ACC112 (cell line): ENCODE measurements at regions not wholly inside any gene's neighbourhood (a gene's known extent, or its start where the extent isn't known, plus 50 kb on each side); places are given as distances from the start of the nearest gene placed in this dataset.

Source experiments
- H2AFZ ChIP-seq: fragments of 200-600 bp; sonication (generic); one replicate; pipeline ENCODE4 v1.6.0; 2017; ENCODE audit warnings: antibody characterized with exemption, low read length; ENCODE audit not compliant: unreplicated experiment
- H3K27ac ChIP-seq: fragments of 200-600 bp; sonication (generic); 2 replicates; pipeline ENCODE4 v1.5.1; 2014; ENCODE audit warnings: low read depth, mild to moderate bottlenecking, antibody characterized with exemption, low read length, moderate library complexity
- H3K27me3 ChIP-seq: fragments of 200-600 bp; sonication (generic); 2 replicates; pipeline ENCODE4 v1.6.1; 2014; ENCODE audit warnings: mild to moderate bottlenecking, antibody characterized with exemption, low read length, moderate library complexity, mixed read lengths; ENCODE audit not compliant: insufficient read depth
- H3K36me3 ChIP-seq: fragments of 200-600 bp; sonication (generic); 2 replicates; pipeline ENCODE4 v1.6.1; 2016; ENCODE audit warnings: mild to moderate bottlenecking, antibody characterized with exemption, low read length, moderate library complexity, mixed read lengths; ENCODE audit not compliant: insufficient read depth
- H3K4me1 ChIP-seq: fragments of 200-600 bp; sonication (generic); one replicate; pipeline ENCODE4 v1.6.1; 2016; ENCODE audit warnings: low read length, mixed read lengths; ENCODE audit not compliant: insufficient read depth, unreplicated experiment, control insufficient read depth
- H3K4me3 ChIP-seq: fragments of 200-600 bp; sonication (generic); 2 replicates; pipeline ENCODE4 v1.5.1; 2014; ENCODE audit warnings: mild to moderate bottlenecking, low read depth, low read length
- H3K79me2 ChIP-seq: fragments of 200-600 bp; sonication (generic); one replicate; pipeline ENCODE4 v1.6.0; 2016; ENCODE audit warnings: low read length; ENCODE audit not compliant: control insufficient read depth, unreplicated experiment, insufficient read depth

GRCh38 chr2:88815697-88816096 is 124.2 kb downstream of the RPIA start:
- Histone ChIP-seq H2AFZ (no peak overlapping the region), H3K36me3 (no peaks in the 10 kb centered on the region), H3K4me3 (no peak overlapping the region), H3K27me3 (peaks cover 19% of the 10 kb centered on the region; the same call in 1 of the 2 replicates), H3K4me1 (peaks cover 4% of the 10 kb centered on the region), H3K27ac (no peak overlapping the region), H3K79me2 (no peaks in the 10 kb centered on the region)

DNA sequence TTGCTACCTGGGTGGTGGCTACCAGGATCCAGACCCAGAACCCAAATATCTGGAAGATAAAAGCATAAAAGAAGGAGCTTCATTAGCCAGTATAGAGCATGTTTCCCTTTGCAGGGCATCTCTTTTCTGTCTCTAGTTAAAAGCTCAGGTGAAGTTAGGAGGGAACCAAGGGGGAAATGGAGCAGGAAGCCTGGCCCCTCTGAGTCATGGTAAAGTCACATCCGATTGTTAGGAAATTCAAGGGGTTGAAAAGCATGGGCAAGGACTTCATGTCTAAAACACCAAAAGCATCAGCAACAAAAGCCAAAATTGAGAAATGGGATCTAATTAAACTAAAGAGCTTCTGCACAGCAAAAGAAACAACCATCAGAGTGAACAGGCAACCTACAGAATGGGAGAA is 126.9 kb downstream of the RPIA start:
- Histone ChIP-seq H3K36me3 (no peaks in the 10 kb centered on the region), H2AFZ (no peak overlapping the region), H3K27me3 (peaks cover 14% of the 10 kb centered on the region), H3K4me3 (no peak overlapping the region), H3K27ac (no peak overlapping the region), H3K79me2 (no peaks in the 10 kb centered on the region), H3K4me1 (peaks cover 4% of the 10 kb centered on the region)

- Histone ChIP-seq H3K36me3 (no peaks in the 10 kb centered on the region), H3K79me2 (no peaks in the 10 kb centered on the region), H3K27me3 (peaks cover 35% of the 10 kb centered on the region), H3K4me1 (peaks cover 3% of the 10 kb centered on the region), H2AFZ (no peak overlapping the region), H3K4me3 (no peak overlapping the region), H3K27ac (no peak overlapping the region)
Observed at GRCh38 chr2:88824951-88825350, 133.5 kb downstream of the RPIA start.

DNA sequence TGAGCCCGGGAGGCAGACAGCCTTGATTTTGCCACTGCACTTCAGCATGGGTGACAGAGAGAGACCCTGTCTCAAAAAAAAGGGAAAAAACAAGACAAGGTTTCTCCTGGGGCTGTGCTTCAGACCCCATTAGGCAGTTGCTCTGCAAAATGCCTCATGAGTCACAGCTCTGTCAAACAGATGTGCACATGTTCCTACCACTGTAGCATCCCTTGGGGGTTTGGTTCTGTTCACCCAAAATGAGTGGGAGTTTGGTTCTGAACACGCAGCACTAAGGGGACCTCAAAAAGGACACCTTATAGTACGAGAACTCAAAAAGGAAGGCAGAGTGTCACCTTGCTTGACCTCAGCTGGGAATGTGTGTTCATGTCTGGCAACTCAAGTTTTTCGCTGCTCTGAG is 134.9 kb downstream of the RPIA start:
- Histone ChIP-seq H3K27ac (no peak overlapping the region), H3K79me2 (no peaks in the 10 kb centered on the region), H3K36me3 (no peaks in the 10 kb centered on the region), H3K27me3 (peaks cover 35% of the 10 kb centered on the region), H3K4me3 (no peak overlapping the region), H2AFZ (no peak overlapping the region), H3K4me1 (peaks cover 3% of the 10 kb centered on the region)

DNA sequence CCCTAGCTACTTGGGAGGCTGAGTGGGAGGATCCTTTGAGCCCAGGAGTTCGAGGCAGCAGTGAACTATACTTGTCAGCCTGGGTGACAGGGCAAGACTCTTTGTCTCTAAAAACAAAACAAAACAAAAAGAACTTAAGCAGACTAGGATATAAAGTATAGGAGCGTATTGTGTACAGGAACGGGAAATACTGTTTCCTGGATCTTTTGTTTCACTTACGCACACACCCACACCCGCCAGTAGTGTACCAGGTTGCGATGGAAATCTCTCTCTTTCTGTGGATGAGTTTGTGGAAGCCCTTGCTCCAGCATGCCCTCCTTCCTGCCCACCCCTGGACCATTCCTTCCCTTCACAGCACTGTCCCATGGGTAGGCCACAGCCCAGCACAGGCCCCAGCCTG is 136.3 kb downstream of the RPIA start:
- Histone ChIP-seq H2AFZ (no peak overlapping the region), H3K27ac (no peak overlapping the region), H3K27me3 (peaks cover 30% of the 10 kb centered on the region), H3K79me2 (no peaks in the 10 kb centered on the region), H3K4me3 (no peak overlapping the region), H3K36me3 (no peaks in the 10 kb centered on the region), H3K4me1 (peaks cover 3% of the 10 kb centered on the region)

GRCh38 chr2:88828397-88829137 is 137.1 kb downstream of the RPIA start:
- Histone ChIP-seq H3K27me3 (peaks cover 23% of the 10 kb centered on the region), H3K79me2 (no peaks in the 10 kb centered on the region), H3K4me3 (no peak overlapping the region), H3K4me1 (peaks cover 3% of the 10 kb centered on the region), H3K36me3 (no peaks in the 10 kb centered on the region), H2AFZ (no peak overlapping the region), H3K27ac (no peak overlapping the region)

DNA sequence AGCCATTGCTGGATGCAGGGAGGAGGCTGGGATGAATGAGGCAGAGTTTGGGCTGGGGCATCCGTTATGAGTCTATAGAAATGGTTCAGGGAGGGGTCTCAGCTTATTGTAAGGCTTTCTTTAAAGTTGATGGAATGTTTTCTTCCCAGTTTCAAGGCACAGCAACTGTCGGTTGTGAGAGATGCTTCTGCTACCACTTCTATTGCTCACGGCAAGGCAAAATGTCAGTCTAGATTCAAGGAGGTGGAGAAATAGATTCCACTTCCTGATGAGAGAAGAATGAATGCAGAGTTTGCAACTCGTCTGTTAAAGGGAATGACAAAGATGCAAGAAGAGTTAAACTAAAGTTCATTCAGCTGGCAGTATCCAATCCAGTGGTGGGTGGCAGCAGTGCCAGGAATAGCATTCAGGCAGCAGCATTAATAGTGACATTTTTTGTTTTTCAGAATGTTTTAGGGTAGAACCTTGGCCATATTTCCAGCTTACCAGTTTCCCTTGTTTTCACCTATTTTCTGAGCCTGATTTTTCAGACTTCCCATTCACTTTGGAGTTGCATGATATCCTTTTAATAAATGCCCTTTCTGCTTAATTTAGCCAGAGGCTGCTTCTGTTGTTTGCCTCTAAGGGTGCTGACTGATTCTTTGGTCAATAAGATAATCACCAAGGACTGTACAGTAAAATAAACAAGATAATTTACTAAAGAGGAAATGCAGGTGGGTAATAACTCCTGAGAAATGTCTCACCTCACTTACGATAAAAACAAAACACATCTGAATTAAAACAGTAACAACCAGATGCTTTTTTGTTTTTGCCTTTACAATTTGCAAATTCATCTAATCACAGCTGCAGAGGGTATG is 138.4 kb downstream of the RPIA start:
- H3K27me3 ChIP-seq = peaks cover 19% of the 10 kb centered on the region
- H3K79me2 ChIP-seq = no peaks in the 10 kb centered on the region
- H3K4me3 ChIP-seq = no peak overlapping the region
- peaks cover 3% of the 10 kb centered on the region for H3K4me1 ChIP-seq
- no peak overlapping the region for H2AFZ ChIP-seq
- no peak overlapping the region for H3K27ac ChIP-seq
- no peaks in the 10 kb centered on the region for H3K36me3 ChIP-seq

DNA sequence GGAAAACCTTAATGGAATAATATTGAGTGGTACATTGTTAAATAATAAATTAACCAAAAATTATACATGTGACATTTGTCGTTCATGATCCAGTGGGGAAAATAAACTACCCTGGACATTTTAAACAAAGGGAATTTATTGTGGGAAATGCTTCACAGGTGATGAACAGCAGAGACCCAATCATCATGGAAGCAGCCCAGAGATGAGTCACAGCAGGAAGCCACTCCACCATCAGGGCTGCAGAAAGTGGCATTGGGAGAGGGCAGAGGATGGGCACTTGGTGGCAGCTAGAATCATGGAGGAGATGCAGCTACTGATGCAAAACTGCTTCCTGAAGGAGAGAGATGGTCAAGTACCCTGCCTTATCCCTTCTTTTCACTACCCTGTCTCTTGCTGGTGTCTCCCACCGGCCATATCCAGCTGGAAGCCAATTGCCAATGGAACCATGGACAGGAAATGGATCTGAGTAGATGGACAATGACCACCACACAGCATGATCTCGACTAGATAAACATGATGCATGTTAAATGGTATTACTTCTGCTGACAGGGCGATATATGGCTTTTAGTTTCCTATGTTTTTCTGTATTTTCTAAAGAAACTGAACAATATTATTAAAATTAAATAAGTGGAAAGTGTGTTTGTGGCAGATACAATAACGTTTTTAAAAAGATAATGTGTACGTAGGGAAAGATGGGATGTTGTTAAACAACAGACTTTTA is 139.8 kb downstream of the RPIA start:
- H2AFZ ChIP-seq = no peak overlapping the region
- H3K4me3 ChIP-seq = no peak overlapping the region
- peaks cover 7% of the 10 kb centered on the region for H3K27me3 ChIP-seq
- no peaks in the 10 kb centered on the region for H3K79me2 ChIP-seq
- no peak overlapping the region for H3K27ac ChIP-seq
- no peaks in the 10 kb centered on the region for H3K36me3 ChIP-seq
- H3K4me1 ChIP-seq = peaks cover 3% of the 10 kb centered on the region

DNA sequence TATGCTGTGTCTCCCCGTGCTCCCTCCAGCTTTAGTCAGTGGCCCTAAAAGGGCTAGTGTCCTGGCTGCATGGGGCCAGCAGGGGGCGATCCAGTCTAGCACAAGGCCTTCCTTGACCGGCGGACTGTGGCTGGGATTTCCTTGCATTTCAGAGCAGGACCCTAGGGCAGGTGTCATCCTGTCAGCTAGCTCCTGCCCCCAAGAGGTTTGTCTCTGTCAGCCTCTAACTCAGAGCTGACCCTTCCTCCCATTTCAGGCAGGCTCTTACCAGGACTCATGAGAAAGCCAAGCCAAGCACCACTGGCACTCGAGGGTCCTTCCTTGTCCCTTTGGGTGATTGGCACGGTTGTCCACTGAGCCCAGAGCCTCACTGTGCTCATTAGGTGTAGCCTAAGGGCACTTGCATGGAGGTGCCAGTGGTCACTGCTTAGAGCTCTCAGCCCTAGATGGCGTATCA is 140.3 kb downstream of the RPIA start:
- Histone ChIP-seq H3K27ac (no peak overlapping the region), H3K4me3 (no peak overlapping the region), H3K27me3 (peaks cover 13% of the 10 kb centered on the region), H3K4me1 (peaks cover 3% of the 10 kb centered on the region), H3K79me2 (no peaks in the 10 kb centered on the region), H2AFZ (no peak overlapping the region), H3K36me3 (no peaks in the 10 kb centered on the region)

DNA sequence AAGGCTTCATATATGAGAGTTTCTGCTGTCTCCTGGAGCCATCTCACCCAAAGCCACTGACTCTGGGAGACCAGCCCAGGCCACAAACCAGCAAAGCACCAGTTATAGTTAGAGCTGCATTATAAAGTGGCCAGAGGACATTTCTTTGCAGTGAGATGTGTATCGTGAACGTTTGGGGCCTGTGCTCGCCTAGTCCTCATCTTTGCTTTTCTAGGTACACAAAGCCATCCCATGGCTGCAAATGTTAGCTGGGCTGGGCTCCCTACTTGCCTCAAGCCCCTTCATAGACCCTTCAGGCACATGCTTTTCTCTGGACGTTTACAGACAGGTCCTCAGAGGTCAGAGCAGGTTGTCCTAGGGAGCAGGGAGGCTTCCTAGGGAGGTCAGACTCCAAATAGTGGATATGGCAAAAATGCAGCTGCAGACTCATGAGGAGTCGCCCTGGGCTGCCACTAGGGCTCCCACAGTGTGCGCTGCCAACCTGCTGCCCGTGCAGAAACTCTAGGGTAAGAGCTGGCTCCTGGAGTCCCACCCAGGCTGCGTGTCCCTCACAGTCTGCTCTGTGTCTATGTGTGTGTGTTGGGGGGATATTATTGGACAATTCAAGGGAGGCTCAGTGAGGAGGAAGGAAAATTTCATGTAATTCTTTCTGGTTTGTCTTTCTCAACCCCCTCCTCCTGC is 141.0 kb downstream of the RPIA start:
- Histone ChIP-seq H3K36me3 (no peaks in the 10 kb centered on the region), H2AFZ (no peak overlapping the region), H3K79me2 (no peaks in the 10 kb centered on the region), H3K27ac (no peak overlapping the region), H3K4me1 (peaks cover 3% of the 10 kb centered on the region), H3K4me3 (no peak overlapping the region), H3K27me3 (peaks cover 14% of the 10 kb centered on the region)
